ENCODE measurements at regions not wholly inside any gene's neighbourhood (a gene's known extent, or its start where the extent isn't known, plus 50 kb on each side); places are given as distances from the start of the nearest gene placed in this dataset.

DNA sequence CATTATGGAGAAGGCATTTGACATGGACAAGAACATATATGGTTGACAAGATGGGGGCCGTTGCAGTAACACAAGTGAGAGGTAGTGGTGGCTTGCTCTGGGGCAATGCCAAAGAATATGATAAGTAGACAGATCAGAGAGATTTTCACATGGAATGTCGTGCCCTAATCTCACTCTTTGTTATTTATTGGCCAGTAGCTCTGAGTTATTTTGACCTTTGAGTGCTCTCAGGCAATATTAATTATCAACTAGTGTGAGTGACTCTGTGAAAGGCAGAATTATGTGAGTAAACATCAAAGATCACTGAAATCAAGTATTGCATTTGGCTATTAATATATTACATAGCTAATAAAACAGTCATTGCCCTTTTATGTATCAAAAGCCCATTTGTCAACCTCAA is 164.9 kb upstream of the ADAMTS9 start:
- no peak for DNase-seq (ENCODE audit: low spot score)

- no peak for DNase-seq (ENCODE audit: low spot score)
Measured at GRCh38 chr3:64848822-64849221, 161.0 kb upstream of the ADAMTS9 start.

DNA sequence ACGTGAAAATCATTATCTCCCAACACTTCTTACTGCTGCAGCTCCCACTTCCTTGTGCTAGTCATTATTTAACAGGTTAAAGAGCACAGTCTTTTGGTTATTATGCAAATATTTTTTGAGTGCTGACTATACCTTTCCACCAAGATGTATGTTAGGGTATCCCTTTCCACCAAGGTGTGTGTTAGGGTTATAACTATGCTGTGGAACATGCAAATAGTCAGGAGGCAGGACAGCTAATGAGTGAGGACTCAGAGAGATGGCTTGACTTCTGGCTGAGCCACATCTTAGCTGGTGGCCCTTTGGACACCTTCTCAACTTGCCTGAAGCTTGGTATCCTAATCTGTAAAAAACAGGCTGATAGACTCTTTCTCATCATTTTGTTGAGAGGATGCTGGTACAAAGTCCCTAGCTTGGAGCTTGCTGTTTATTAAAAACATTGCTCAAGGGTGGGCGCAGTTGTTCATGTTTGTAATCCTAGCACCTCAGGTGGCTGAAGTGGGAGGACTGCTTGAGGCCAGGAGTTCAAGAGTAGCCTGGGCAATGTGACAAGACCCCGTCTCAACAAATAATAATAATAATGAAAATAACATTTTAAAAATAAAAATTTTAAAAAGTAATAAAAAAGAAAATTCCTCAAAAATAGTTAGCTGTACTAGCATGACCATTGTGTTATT is 160.5 kb upstream of the ADAMTS9 start:
- DNase-seq (ENCODE audit: low spot score) = no peak

DNA sequence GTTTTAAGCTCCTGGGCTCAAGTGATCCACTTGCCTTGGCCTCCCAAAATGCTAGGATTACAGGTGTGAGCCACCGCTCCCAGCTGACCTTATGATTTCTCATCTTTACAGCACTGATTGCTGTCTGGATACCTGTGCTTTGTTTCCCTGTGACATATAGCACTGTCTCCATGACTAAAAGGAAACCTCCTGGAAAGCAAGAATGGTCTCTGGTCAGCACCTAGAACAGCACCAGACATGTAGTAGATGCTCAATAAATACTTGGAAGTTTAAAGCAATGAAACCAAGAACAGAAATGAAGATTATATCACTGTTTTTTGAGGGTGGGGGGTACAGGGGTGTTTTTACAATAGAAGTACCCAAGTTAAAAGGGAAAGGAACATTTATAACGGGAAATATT is 156.8 kb upstream of the ADAMTS9 start:
- no peak for DNase-seq (ENCODE audit: low spot score)

DNA sequence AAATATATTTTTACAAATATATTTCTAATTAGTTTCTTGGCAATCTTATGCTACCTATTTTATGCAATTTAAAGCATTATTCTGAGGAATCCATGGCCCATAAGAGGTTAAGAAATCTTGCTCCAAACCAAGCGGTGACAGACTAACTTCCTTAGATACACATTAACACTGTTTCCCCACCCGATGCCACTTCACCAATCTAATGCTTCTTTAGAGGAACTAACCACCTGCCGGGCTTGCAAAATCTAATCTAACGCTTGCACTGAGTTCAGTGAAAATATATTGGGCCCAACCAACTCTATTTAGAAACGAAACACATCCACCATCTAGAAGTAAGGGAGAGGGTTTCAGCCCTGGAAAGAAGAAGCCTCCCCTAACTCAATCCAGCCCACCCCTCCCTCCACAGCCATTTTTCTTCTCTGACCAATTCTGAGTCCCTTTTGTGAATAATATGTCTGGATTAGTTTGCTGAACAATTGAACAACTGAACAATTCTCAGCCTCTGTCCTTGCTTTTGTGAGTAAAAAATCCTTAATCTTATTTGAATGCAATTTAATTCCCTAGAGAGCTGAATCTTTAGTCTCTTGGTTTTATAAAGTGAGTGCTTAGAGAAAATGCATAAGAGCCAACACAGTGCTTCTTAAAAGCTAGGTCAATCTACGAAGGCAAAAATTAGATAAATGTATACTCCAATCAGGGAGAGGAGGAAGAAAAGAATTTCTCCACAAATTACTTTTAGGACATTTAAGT is 150.4 kb upstream of the ADAMTS9 start:
- DNase-seq (ENCODE audit: low spot score) = no peak

- DNase-seq (ENCODE audit: low spot score) = no peak
Measured at GRCh38 chr3:64837126-64837738, 149.4 kb upstream of the ADAMTS9 start.

DNA sequence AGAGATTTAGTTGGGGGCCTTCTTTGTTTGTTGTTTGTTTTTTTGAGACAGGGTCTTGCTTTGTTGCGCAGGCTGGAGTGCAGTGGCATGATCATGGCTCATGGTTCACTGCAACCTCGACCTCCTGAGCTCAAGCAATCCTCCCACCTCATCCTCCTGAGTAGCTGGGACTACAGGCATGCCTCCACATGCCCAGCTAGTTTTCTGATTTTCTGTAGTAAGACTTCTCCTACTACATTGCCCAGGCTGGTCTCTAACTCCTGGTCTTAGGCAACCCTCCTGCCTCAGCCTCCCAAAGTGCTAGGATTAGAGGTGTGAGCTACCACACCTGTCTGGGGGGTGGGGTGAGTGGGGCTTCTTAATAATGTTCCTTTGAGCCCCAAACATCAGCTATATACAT is 148.3 kb upstream of the ADAMTS9 start:
- DNase-seq (ENCODE audit: low spot score) = no peak

GRCh38 chr3:64832098-64832497 is 144.3 kb upstream of the ADAMTS9 start:
- no peak for DNase-seq (ENCODE audit: low spot score)

DNA sequence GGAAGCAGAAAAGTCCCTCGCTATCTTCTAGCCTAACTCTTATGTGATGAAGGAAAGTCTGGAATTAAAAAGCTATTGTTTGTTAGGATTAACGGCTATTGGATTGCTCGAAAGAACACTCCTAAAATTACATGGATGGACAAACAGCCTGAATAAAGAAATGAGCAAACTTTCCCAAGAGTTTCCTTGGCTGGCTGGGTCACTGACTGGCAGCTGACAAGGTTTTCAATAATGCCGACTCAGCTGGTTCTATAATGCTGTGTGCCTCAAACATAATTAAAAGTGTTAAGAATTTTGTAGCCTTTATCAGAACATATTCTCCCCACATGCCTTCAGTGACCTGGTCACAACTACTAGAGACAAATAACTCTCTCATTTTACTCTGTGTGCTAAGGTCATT is 142.9 kb upstream of the ADAMTS9 start:
- no peak for DNase-seq (ENCODE audit: low spot score)

DNA sequence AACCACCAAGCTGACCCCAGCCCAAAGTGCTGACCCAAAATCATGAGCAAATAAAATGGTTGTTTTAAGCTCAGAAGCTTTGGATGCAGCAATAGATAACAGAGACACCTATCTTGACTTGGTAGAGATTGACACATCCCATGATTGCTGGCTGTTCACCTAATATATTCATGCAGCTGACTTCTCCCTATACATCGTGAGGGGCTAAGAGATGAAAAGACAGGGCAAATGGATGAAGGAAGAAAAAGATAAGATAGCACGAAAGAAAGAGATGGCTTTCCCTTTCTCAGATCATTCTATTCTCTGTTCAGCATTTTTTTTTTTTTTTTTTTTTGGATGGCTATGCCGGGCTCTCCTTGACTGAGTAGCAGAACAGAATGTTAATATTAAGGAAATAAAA is 141.5 kb upstream of the ADAMTS9 start:
- DNase-seq (ENCODE audit: low spot score) = no peak

- DNase-seq (ENCODE audit: low spot score) = no peak
Measured at GRCh38 chr3:64828276-64828675, 140.5 kb upstream of the ADAMTS9 start.

DNA sequence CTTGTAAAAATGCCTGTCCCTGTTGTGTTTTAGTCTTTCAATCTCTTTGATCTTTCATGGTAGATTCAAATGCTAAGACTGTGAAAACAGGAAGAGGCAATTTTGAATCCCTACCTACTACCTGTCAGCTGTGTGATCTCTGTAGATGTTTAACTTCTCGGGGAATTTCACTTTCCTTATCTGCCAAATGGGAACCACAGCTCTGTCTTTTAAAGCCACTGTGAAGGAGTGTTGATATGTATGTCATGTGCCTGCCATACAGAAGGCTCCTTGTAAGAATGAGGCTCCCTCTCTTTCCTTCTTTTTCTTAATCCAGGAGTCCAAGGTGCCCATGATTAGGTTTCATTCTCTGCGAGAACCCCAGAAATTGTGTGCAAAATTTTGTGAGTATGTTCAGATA is 139.6 kb upstream of the ADAMTS9 start:
- no peak for DNase-seq (ENCODE audit: low spot score)

DNA sequence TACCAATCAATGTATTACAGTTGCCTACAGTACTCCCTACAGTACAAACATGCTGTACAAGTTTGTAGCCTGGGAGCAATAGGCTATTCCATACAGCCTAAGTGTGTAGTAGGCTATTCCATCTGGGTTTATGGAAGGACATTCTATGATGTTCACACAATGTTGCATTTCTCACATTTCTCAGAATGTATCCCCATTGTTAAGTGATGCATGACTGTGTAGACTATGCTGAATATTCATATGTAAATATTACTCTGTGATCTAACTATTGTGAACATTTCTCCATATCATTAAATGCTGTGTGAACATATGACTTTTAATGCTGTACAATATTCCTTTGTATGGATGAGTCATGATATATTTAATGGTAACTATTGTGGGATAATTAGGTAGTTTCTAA is 139.2 kb upstream of the ADAMTS9 start:
- no peak for DNase-seq (ENCODE audit: low spot score)

GRCh38 chr3:64825404-64826120 is 137.8 kb upstream of the ADAMTS9 start:
- DNase-seq (ENCODE audit: low spot score) = no peak

- peak; percentile 26 for DNase-seq (ENCODE audit: low spot score)
Measured at GRCh38 chr3:64824394-64824909, 136.7 kb upstream of the ADAMTS9 start.

DNA sequence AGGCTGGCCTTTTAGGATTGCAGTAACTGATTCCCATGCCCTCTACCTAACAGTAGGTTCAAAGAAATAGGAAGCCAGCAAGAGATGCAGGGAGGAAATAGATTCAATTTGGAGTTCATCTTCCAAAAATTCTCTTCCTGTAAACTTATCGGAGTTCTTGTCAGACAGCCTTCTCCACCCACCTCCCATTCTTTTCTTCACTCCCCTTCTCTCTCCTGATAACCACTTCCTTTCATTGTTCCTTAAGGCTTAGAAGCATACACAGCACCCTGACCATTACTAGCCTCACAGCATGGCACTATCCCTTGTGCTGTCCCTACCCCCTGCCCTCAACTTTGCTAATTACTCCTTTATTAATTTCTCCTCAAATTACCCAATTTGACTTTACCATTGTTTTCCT is 130.4 kb upstream of the ADAMTS9 start:
- DNase-seq (ENCODE audit: low spot score) = no peak

GRCh38 chr3:64816355-64816754 is 128.6 kb upstream of the ADAMTS9 start:
- peak; percentile 11 for DNase-seq (ENCODE audit: low spot score)

GRCh38 chr3:64815789-64816188 is 128.0 kb upstream of the ADAMTS9 start:
- peak; percentile 86 for DNase-seq (ENCODE audit: low spot score)

DNA sequence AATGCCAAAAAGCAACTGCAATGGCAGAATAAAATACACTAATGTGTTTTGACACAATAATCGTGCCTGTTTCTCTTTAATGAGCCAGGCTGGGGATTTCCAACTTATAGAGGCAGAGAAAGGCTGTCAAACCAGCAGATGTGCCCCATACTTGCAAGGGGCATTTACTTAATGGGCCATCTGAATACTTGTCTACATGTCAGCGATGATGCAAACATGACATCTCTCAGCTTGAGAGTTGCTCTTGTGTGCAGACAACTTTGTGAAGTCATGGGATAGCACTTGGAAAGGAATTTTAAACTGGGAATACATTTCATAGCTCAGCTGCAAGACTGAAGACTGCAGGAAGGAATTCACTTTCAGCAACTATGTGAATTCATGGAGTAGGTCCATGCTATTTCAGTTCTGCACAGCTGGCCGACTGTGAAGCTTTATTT is 127.4 kb upstream of the ADAMTS9 start:
- DNase-seq (ENCODE audit: low spot score) = peak; percentile 84

- no peak for DNase-seq (ENCODE audit: low spot score)
Measured at GRCh38 chr3:64814351-64814750, 126.6 kb upstream of the ADAMTS9 start.

- DNase-seq (ENCODE audit: low spot score) = no peak
Measured at GRCh38 chr3:64813326-64813725, 125.5 kb upstream of the ADAMTS9 start.

DNA sequence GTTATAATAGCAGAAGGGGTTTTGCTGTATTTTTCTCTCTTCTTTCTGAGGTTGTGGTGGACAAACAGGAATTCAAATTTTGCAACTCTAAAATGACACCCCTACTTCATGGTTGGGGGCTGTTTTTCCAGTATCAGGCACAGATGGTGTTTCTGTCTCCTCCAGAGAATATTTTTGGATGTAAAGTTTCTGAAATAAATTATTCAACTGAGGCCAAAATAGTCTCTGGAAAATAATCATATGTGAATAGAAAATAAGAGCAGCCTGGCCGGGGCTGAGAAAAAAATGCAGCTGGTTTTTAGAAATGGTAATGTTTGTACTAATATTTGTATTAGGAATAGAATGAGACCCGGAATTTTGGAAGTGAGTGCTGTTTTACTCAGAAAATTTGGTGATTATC is 121.3 kb upstream of the ADAMTS9 start:
- no peak for DNase-seq (ENCODE audit: low spot score)

Measured in umbilical cord (tissue), 1 donor.